ENCODE measurements at regions not wholly inside any gene's neighbourhood (a gene's known extent, or its start where the extent isn't known, plus 50 kb on each side); places are given as distances from the start of the nearest gene placed in this dataset.
"Not testable (repeated sequence)": the region's sequence is repeated elsewhere in the genome, so short reads cannot be mapped to it uniquely, and the experiment has no call there.

GRCh38 chr9:119881898-119882297, 512.7 kb upstream of the BRINP1 start:
- no peak overlapping the region for H3K4me3 Mint-ChIP-seq
- no peaks in the 10 kb centered on the region for H3K4me1 Mint-ChIP-seq
- ATAC-seq: no peak
- H3K27me3 Mint-ChIP-seq: no peaks in the 10 kb centered on the region
- DNase-seq: no peak
- H3K27ac Mint-ChIP-seq: no peak overlapping the region
- no peaks in the 10 kb centered on the region for H3K36me3 Mint-ChIP-seq (ENCODE audit: low read depth)
- no peaks in the 10 kb centered on the region for H3K9me3 Mint-ChIP-seq

GRCh38 chr9:119880361-119880760, 511.1 kb upstream of the BRINP1 start:
- Mint-ChIP-seq H3K27ac (no peak overlapping the region), H3K27me3 (no peaks in the 10 kb centered on the region), H3K9me3 (no peaks in the 10 kb centered on the region), H3K4me3 (no peak overlapping the region), H3K4me1 (no peaks in the 10 kb centered on the region), H3K36me3 (ENCODE audit: low read depth) (no peaks in the 10 kb centered on the region)
- DNase-seq (no peak), ATAC-seq (no peak)

- Mint-ChIP-seq H3K27me3 (no peaks in the 10 kb centered on the region), H3K36me3 (ENCODE audit: low read depth) (no peaks in the 10 kb centered on the region), H3K4me3 (no peak overlapping the region), H3K4me1 (no peaks in the 10 kb centered on the region), H3K27ac (no peak overlapping the region), H3K9me3 (no peaks in the 10 kb centered on the region)
- DNase-seq (no peak), ATAC-seq (no peak)
Observed at GRCh38 chr9:119877306-119877705, 508.1 kb upstream of the BRINP1 start.

GRCh38 chr9:119873877-119874276, 504.6 kb upstream of the BRINP1 start:
- no peak for DNase-seq
- no peak overlapping the region for H3K4me3 Mint-ChIP-seq
- no peaks in the 10 kb centered on the region for H3K9me3 Mint-ChIP-seq
- no peaks in the 10 kb centered on the region for H3K4me1 Mint-ChIP-seq
- no peak overlapping the region for H3K27ac Mint-ChIP-seq
- H3K27me3 Mint-ChIP-seq: no peaks in the 10 kb centered on the region
- ATAC-seq: no peak
- H3K36me3 Mint-ChIP-seq (ENCODE audit: low read depth): no peaks in the 10 kb centered on the region

- H3K4me1 Mint-ChIP-seq; H3K27me3 Mint-ChIP-seq; ATAC-seq; H3K9me3 Mint-ChIP-seq; H3K4me3 Mint-ChIP-seq; DNase-seq; H3K27ac Mint-ChIP-seq; H3K36me3 Mint-ChIP-seq (ENCODE audit: low read depth): not testable (repeated sequence)
Observed at GRCh38 chr9:119870251-119870650, 501.0 kb upstream of the BRINP1 start.

- no peaks in the 10 kb centered on the region for H3K36me3 Mint-ChIP-seq (ENCODE audit: low read depth)
- peaks cover 5% of the 10 kb centered on the region for H3K9me3 Mint-ChIP-seq
- no peak overlapping the region for H3K27ac Mint-ChIP-seq
- no peak for DNase-seq
- ATAC-seq: no peak
- H3K27me3 Mint-ChIP-seq: no peaks in the 10 kb centered on the region
- no peaks in the 10 kb centered on the region for H3K4me1 Mint-ChIP-seq
- no peak overlapping the region for H3K4me3 Mint-ChIP-seq
Observed at GRCh38 chr9:119868694-119869093, 499.5 kb upstream of the BRINP1 start.

DNA sequence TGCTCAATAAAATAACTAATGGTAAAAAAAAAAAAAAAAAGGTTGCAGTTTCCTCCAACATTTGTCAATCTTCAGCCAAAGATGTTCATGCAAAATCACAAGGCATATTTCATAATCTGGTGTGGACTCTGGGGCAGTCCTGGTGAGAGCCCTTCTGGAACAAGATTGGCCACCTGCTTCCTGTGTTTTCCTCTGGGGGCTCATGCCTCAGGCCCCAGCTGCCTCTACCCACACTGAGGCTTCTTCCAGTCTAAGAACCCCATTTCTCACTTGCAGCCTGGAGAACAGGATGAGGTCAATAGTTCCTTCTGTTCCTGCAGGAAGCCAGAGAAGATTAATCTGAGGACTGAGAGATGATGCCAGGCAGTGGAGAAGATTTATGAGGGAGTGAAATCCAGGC, 492.6 kb upstream of the BRINP1 start:
- no peak overlapping the region for H3K4me3 Mint-ChIP-seq
- no peak for DNase-seq
- no peaks in the 10 kb centered on the region for H3K36me3 Mint-ChIP-seq (ENCODE audit: low read depth)

DNA sequence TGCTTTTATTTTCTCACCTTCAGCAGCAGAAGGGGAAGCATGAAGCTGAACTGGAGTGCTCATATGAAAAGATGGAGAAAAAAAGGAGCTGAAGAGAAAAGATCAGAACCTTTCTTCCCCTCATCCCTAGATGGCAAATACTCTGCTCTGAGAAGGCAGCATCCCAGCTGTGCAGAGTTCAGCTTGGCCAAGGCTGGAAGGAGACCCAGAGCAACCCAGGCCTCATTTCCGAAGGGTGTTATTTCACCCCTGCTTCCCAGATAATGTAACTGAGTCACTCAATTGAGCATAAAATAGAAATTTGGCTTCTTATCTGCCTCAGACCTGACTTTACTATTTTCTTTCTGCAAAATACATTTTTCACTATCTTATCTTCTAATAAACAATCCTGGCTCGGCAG, 489.9 kb upstream of the BRINP1 start:
- H3K27me3 Mint-ChIP-seq: no peaks in the 10 kb centered on the region
- H3K9me3 Mint-ChIP-seq: no peaks in the 10 kb centered on the region
- H3K27ac Mint-ChIP-seq: no peak overlapping the region
- H3K36me3 Mint-ChIP-seq (ENCODE audit: low read depth): no peaks in the 10 kb centered on the region
- ATAC-seq (no peak), DNase-seq (no peak)
- H3K4me3 Mint-ChIP-seq: no peak overlapping the region
- no peaks in the 10 kb centered on the region for H3K4me1 Mint-ChIP-seq

More for the DNA sequence above, 492.6 kb upstream of the BRINP1 start:
- H3K27ac Mint-ChIP-seq: no peak overlapping the region
- no peaks in the 10 kb centered on the region for H3K27me3 Mint-ChIP-seq
- H3K4me1 Mint-ChIP-seq: no peaks in the 10 kb centered on the region
- H3K9me3 Mint-ChIP-seq: peaks cover 1% of the 10 kb centered on the region
- ATAC-seq: no peak

DNA sequence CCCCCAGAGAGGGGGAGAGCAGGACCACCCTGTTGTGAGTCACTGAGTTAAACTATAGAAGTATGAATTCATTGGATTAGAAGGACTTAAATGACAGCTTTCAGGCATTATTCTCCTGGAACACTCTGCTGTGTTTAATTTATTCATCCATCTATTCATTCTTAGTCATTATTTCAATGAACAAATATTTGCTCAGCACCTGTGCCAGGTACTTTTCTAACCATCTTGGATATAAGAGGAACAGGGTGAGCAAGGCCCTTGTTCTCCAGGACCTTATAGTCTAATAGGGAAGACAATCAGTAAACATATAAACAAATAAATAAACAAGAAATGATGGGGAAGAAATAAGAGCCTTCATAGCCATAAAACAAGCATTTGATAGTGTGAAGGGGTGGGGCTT, 483.9 kb upstream of the BRINP1 start:
- Mint-ChIP-seq H3K27me3 (no peaks in the 10 kb centered on the region), H3K27ac (no peak overlapping the region), H3K4me3 (no peak overlapping the region), H3K36me3 (ENCODE audit: low read depth) (no peaks in the 10 kb centered on the region), H3K9me3 (no peaks in the 10 kb centered on the region), H3K4me1 (no peaks in the 10 kb centered on the region)
- DNase-seq: no peak
- no peak for ATAC-seq

DNA sequence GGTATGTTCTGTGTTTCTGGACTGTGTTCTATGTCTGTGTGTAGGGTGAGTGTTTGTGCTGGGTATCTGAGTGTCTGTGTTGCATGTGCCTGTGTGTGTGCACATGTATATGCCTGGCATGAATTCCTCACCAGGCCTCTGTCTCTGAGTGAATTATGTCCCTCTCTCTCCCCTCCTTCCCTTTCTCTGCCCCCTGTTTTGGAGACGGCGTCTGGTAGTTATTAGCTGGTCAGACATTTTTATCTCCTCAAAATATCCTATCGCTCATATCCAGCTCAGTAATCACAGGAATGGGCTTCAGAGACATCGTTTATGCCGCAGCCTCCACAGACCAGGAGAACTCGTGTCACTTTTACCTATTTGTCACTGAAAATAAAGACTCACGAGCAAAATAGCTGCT, 483.2 kb upstream of the BRINP1 start:
- no peak overlapping the region for H3K4me3 Mint-ChIP-seq
- H3K36me3 Mint-ChIP-seq (ENCODE audit: low read depth): no peaks in the 10 kb centered on the region

GRCh38 chr9:119844431-119844830, 475.2 kb upstream of the BRINP1 start:
- H3K9me3 Mint-ChIP-seq: no peaks in the 10 kb centered on the region
- H3K4me3 Mint-ChIP-seq: no peak overlapping the region
- H3K27ac Mint-ChIP-seq: no peak overlapping the region
- H3K27me3 Mint-ChIP-seq: peaks cover 1% of the 10 kb centered on the region
- ATAC-seq (no peak), DNase-seq (no peak)
- H3K36me3 Mint-ChIP-seq (ENCODE audit: low read depth): no peaks in the 10 kb centered on the region
- H3K4me1 Mint-ChIP-seq: no peaks in the 10 kb centered on the region

More for the DNA sequence above, 483.2 kb upstream of the BRINP1 start:
- no peaks in the 10 kb centered on the region for H3K27me3 Mint-ChIP-seq
- DNase-seq: no peak
- H3K4me1 Mint-ChIP-seq: no peaks in the 10 kb centered on the region
- H3K9me3 Mint-ChIP-seq: no peaks in the 10 kb centered on the region
- no peak overlapping the region for H3K27ac Mint-ChIP-seq
- no peak for ATAC-seq

DNA sequence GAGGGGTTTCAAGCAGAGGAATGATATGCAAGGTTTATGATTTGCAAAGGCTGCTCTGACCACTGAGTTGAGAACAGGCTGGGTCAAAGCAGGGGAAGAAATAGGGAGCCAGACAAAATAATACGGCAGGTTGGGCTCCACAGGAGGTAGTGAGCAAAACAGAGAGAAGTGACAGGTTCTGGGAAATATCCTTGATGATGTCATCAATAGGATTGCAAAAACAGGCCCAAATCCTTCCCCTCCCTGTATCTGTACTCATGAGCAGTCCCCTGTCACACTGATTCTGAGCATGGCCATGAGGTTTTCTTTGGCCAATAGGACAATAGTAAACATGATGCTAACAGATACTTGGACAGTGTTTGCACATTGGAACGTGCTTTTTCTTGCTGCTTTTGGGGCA, 471.8 kb upstream of the BRINP1 start:
- Mint-ChIP-seq H3K27ac (no peak overlapping the region), H3K9me3 (no peaks in the 10 kb centered on the region), H3K4me1 (no peaks in the 10 kb centered on the region), H3K36me3 (ENCODE audit: low read depth) (no peaks in the 10 kb centered on the region), H3K27me3 (peaks cover 3% of the 10 kb centered on the region), H3K4me3 (no peak overlapping the region)
- ATAC-seq: no peak
- DNase-seq: no peak

GRCh38 chr9:119839888-119840287, 470.7 kb upstream of the BRINP1 start:
- Mint-ChIP-seq H3K36me3 (ENCODE audit: low read depth) (no peaks in the 10 kb centered on the region), H3K4me3 (no peak overlapping the region), H3K4me1 (no peaks in the 10 kb centered on the region), H3K9me3 (no peaks in the 10 kb centered on the region), H3K27ac (no peak overlapping the region), H3K27me3 (peaks cover 3% of the 10 kb centered on the region)
- DNase-seq (no peak), ATAC-seq (no peak)

GRCh38 chr9:119838210-119838609, 469.0 kb upstream of the BRINP1 start:
- no peaks in the 10 kb centered on the region for H3K36me3 Mint-ChIP-seq (ENCODE audit: low read depth)
- H3K9me3 Mint-ChIP-seq: no peaks in the 10 kb centered on the region
- H3K4me3 Mint-ChIP-seq: no peak overlapping the region
- no peak for DNase-seq
- no peak for ATAC-seq
- no peak overlapping the region for H3K27ac Mint-ChIP-seq
- peaks cover 3% of the 10 kb centered on the region for H3K27me3 Mint-ChIP-seq
- H3K4me1 Mint-ChIP-seq: no peaks in the 10 kb centered on the region

DNA sequence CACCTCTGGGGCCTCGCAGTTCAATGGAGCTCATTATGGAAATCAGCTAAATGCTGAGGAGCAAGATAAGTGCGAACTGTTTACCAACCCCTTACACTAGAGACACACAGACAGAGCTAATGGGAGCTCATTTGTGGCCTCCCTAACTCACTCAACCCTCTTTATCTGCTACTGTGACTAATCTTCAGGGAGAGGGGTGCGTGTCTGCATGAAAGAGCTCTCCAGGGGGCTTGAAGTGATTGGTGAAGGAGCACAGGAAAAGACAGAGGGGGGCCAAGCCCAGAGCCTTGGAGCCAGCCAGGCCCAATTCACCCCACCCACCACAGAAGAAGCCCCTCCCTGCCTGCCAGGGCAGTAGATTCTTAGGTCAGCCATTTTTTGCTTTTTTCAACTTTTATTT, 466.8 kb upstream of the BRINP1 start:
- DNase-seq: no peak
- Mint-ChIP-seq H3K4me3 (no peak overlapping the region), H3K27me3 (peaks cover 3% of the 10 kb centered on the region), H3K9me3 (no peaks in the 10 kb centered on the region), H3K36me3 (ENCODE audit: low read depth) (no peaks in the 10 kb centered on the region), H3K4me1 (no peaks in the 10 kb centered on the region), H3K27ac (no peak overlapping the region)
- no peak for ATAC-seq

GRCh38 chr9:119834064-119834620, 464.9 kb upstream of the BRINP1 start:
- no peak overlapping the region for H3K27ac Mint-ChIP-seq

More at GRCh38 chr9:119834064-119834620, 464.9 kb upstream of the BRINP1 start:
- ATAC-seq: no peak
- no peak for DNase-seq
- Mint-ChIP-seq H3K27me3 (peaks cover 1% of the 10 kb centered on the region), H3K4me1 (no peaks in the 10 kb centered on the region), H3K36me3 (ENCODE audit: low read depth) (no peaks in the 10 kb centered on the region), H3K9me3 (peaks cover 3% of the 10 kb centered on the region), H3K4me3 (no peak overlapping the region)
